ENCODE measurements at regions not wholly inside any gene's neighbourhood (a gene's known extent, or its start where the extent isn't known, plus 50 kb on each side); places are given as distances from the start of the nearest gene placed in this dataset.

DNA sequence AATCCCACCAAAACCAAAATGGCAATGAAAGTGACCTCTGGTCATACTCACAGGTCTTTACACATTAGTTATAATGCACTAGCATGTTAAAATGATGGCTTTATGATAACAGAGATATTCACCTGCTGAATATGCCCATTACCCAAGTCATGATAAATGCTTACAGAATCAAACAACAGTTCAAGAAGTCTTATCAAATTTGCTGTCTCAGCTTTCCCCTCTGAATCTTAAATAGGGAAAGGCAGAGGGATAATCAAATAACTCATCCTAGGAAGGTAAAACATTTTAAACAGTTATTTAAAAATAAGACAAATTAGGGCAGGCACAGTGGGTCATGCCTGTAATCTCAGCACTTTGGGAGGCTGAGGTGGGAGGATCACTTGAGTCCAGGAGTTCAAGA is 52.8 kb upstream of the CRBN start:
- H3K79me2 ChIP-seq (ENCODE audit: control insufficient read depth in 1 of 2, insufficient read depth in 2 of 2, low read length in 2 of 2) = no peaks in the 10 kb centered on the region
- ChIA-PET CTCF (ENCODE audit: partially characterized antibody) (interaction anchor here (1.2 kb wide), 1 partner anchor 31 kb away, joined by 3 read pairs; no protein-coding TSS in a partner anchor), POLR2A (ENCODE audit: partially characterized antibody) (no interaction called here)
- H4K5ac ChIP-seq (ENCODE audit: insufficient read length, low read depth, low read length) = no peak overlapping the region
- no peaks in the 10 kb centered on the region for H3K4me1 ChIP-seq (replicated peaks in 1 of 4; ENCODE audit: control insufficient read depth in 3 of 4, insufficient read depth in 4 of 4, low read length in 3 of 4)
- H3K36me3 ChIP-seq (ENCODE audit: control insufficient read depth in 2 of 4, insufficient read depth in 4 of 4, low read length in 3 of 4) = no peaks in the 10 kb centered on the region
- H3K9me3 ChIP-seq (ENCODE audit: insufficient read depth in 2 of 2, low read depth in 1 of 2, low read length in 1 of 2) = peaks cover 0 to 2% of the 10 kb centered on the region in 2 experiments; a peak in 2 of 4 replicates
- no peak overlapping the region for H3K27ac ChIP-seq (ENCODE audit: low read depth, low read length)
- no peak overlapping the region for H3K23ac ChIP-seq (ENCODE audit: insufficient read length)
- H2BK15ac ChIP-seq (ENCODE audit: low read length) = no peak overlapping the region
- no peak for TF ChIP-seq SIN3A (conservative IDR thresholded peaks at IDR 0.05 in 1 of 2, IDR thresholded peaks at IDR 0.05 in 1 of 2; ENCODE audit: low read depth in 1 of 2, low read length in 2 of 2)
- no peak for TF ChIP-seq GABPA (IDR thresholded peaks at IDR 0.05; ENCODE audit: borderline replicate concordance, insufficient read depth, low read length)
- TF ChIP-seq, protein P1, sequence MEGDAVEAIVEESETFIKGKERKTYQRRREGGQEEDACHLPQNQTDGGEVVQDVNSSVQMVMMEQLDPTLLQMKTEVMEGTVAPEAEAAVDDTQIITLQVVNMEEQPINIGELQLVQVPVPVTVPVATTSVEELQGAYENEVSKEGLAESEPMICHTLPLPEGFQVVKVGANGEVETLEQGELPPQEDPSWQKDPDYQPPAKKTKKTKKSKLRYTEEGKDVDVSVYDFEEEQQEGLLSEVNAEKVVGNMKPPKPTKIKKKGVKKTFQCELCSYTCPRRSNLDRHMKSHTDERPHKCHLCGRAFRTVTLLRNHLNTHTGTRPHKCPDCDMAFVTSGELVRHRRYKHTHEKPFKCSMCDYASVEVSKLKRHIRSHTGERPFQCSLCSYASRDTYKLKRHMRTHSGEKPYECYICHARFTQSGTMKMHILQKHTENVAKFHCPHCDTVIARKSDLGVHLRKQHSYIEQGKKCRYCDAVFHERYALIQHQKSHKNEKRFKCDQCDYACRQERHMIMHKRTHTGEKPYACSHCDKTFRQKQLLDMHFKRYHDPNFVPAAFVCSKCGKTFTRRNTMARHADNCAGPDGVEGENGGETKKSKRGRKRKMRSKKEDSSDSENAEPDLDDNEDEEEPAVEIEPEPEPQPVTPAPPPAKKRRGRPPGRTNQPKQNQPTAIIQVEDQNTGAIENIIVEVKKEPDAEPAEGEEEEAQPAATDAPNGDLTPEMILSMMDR (IDR thresholded peaks at IDR 0.05; ENCODE audit: control extremely low read depth in 1 of 3, insufficient read depth in 1 of 3, low read depth in 1 of 3, low read length in 3 of 3) = no peak
- no peak for TF ChIP-seq ASH2L (IDR thresholded peaks at IDR 0.05; ENCODE audit: low read length)
- TF ChIP-seq SUZ12 (IDR thresholded peaks at IDR 0.05; ENCODE audit: low read length) = no peak
- H2BK120ac ChIP-seq (replicated peaks; ENCODE audit: low read depth, low read length) = no peak overlapping the region
- no peak for DNase-seq (ENCODE audit: low read depth in 1 of 2, low spot score in 2 of 2)
- FAIRE-seq = no peak
- H3K23me2 ChIP-seq (ENCODE audit: low read depth, low read length) = no peaks in the 10 kb centered on the region
- H4K8ac ChIP-seq (ENCODE audit: extremely low read depth, insufficient read depth, low read length) = no peak overlapping the region
- H2BK12ac ChIP-seq (ENCODE audit: low read depth, low read length) = no peak overlapping the region
- H3K56ac ChIP-seq (replicated peaks; ENCODE audit: insufficient read length, low read depth, low read length) = no peak overlapping the region
- no peak overlapping the region for H3K4ac ChIP-seq (replicated peaks; ENCODE audit: insufficient read length, low read depth, low read length)
- H4K20me1 ChIP-seq (replicated peaks in 1 of 2; ENCODE audit: control insufficient read depth in 1 of 2, insufficient read depth in 2 of 2, low read length in 2 of 2) = no peaks in the 10 kb centered on the region
- H2BK5ac ChIP-seq (ENCODE audit: low read depth, low read length) = no peak overlapping the region
- H4K91ac ChIP-seq (replicated peaks; ENCODE audit: insufficient read length, low read length) = no peak overlapping the region
- no peak overlapping the region for H2AK5ac ChIP-seq (ENCODE audit: low read depth, low read length)
- no peak overlapping the region for H2BK20ac ChIP-seq (ENCODE audit: low read length)
- H3K14ac ChIP-seq (ENCODE audit: insufficient read length) = no peak overlapping the region
- H3K18ac ChIP-seq (ENCODE audit: extremely low read depth, low read length) = no peak overlapping the region
- no peak overlapping the region for H3K4me2 ChIP-seq (ENCODE audit: insufficient read depth in 1 of 2, low read depth in 2 of 2, low read length in 2 of 2)
- no peaks in the 10 kb centered on the region for H3K27me3 ChIP-seq (replicated peaks in 1 of 4; ENCODE audit: control insufficient read depth in 3 of 4, extremely low read depth in 1 of 4, insufficient read depth in 3 of 4, low read length in 3 of 4)
- no peak overlapping the region for H3K4me3 ChIP-seq (ENCODE audit: extremely low read depth in 1 of 4, insufficient read depth in 2 of 4, low read depth in 3 of 4, low read length in 4 of 4)
- H2AFZ ChIP-seq (ENCODE audit: low read length) = no peak overlapping the region
- no peaks in the 10 kb centered on the region for H3K79me1 ChIP-seq (ENCODE audit: low read depth, low read length)
- no peak overlapping the region for H3K9ac ChIP-seq (replicated peaks in 1 of 4; ENCODE audit: extremely low read depth in 1 of 4, low read depth in 3 of 4, low read length in 3 of 4)

Data from H1 (cell line).